ENCODE measurements at regions not wholly inside any gene's neighbourhood (a gene's known extent, or its start where the extent isn't known, plus 50 kb on each side); places are given as distances from the start of the nearest gene placed in this dataset.

- TF ChIP-seq CTCF (IDR thresholded peaks at IDR 0.05; ENCODE audit: unreplicated experiment), result no peak
- Mint-ChIP-seq H3K36me3 (ENCODE audit: insufficient read depth, unreplicated experiment) (no peaks in the 10 kb centered on the region), H3K27ac (ENCODE audit: low read depth, unreplicated experiment) (no peak overlapping the region), H3K4me3 (ENCODE audit: unreplicated experiment) (no peak overlapping the region), H3K4me1 (ENCODE audit: insufficient read depth, unreplicated experiment) (peaks cover 2% of the 10 kb centered on the region), H3K9me3 (ENCODE audit: unreplicated experiment) (no peaks in the 10 kb centered on the region), H3K27me3 (ENCODE audit: insufficient read depth, unreplicated experiment) (no peaks in the 10 kb centered on the region)
- ChIA-PET POLR2A (no interaction called here), CTCF (no interaction called here)
- no peak for DNase-seq (ENCODE audit: unreplicated experiment)
- BruUV-seq (replicated peaks), result no TSS peak
- intact Hi-C loops (cut with micrococcal nuclease), result no loop called here
These were observed 75.5 kb downstream of the CCR1 start for GRCh38 chr3:46132565-46132964.

- no peaks in the 10 kb centered on the region for H3K9me3 Mint-ChIP-seq (ENCODE audit: unreplicated experiment)
- no peak overlapping the region for H3K4me3 Mint-ChIP-seq (ENCODE audit: unreplicated experiment)
- no peaks in the 10 kb centered on the region for H3K36me3 Mint-ChIP-seq (ENCODE audit: insufficient read depth, unreplicated experiment)
- CTCF ChIA-PET, result interaction anchor here (0.7 kb wide), 1 partner anchor 243 kb away, joined by 4 read pairs; no protein-coding TSS in a partner anchor
- no peak for TF ChIP-seq CTCF (IDR thresholded peaks at IDR 0.05; ENCODE audit: unreplicated experiment)
- POLR2A ChIA-PET, result no interaction called here
- intact Hi-C loops (cut with micrococcal nuclease), result no loop called here
- no peak for DNase-seq (ENCODE audit: unreplicated experiment)
- H3K4me1 Mint-ChIP-seq (ENCODE audit: insufficient read depth, unreplicated experiment), result peaks cover 7% of the 10 kb centered on the region
- no peak overlapping the region for H3K27ac Mint-ChIP-seq (ENCODE audit: low read depth, unreplicated experiment)
- BruUV-seq (replicated peaks), result no TSS peak
- no peaks in the 10 kb centered on the region for H3K27me3 Mint-ChIP-seq (ENCODE audit: insufficient read depth, unreplicated experiment)
These were observed 76.1 kb downstream of the CCR1 start for GRCh38 chr3:46131884-46132450.

DNA sequence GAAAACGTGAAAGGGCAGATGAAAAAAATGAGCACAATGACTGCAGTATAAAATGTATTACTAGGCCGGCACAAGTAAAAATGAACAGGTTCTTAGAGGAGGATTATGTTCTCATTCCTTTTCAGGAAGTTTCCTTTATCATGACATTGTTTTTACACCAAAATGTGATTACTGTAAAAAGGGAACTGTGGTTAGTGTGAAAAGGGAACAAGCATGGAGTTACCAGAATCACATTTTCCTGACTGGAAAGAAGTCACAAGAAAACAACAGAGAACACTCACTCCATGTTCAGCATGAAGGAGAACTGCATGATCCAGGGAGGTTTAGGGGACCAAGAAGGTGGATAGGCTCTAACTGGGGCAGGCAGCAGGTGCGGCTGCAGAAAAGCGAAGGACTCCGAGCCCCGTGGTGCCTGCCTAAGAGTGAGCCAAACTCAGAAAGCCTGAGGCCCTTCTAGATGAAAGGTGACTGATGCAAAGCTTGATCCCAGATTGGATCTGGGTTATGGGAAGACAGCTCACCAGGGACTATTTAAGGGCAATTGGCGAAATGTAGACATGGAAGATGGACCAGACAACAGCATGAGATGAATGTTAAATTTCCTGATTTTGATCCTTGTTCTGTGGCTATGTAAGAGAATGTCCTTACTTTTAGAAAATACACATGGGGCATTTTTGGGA is 77.3 kb downstream of the CCR1 start:
- intact Hi-C loops (cut with micrococcal nuclease), result no loop called here
- BruUV-seq (replicated peaks), result no TSS peak

More for the DNA sequence above, 77.3 kb downstream of the CCR1 start:
- H3K27me3 Mint-ChIP-seq (ENCODE audit: insufficient read depth, unreplicated experiment), result no peaks in the 10 kb centered on the region
- no peaks in the 10 kb centered on the region for H3K36me3 Mint-ChIP-seq (ENCODE audit: insufficient read depth, unreplicated experiment)
- ChIA-PET CTCF (no interaction called here), POLR2A (no interaction called here)
- no peak for DNase-seq (ENCODE audit: unreplicated experiment)
- H3K27ac Mint-ChIP-seq (ENCODE audit: low read depth, unreplicated experiment), result no peak overlapping the region
- H3K4me3 Mint-ChIP-seq (ENCODE audit: unreplicated experiment), result no peak overlapping the region
- no peaks in the 10 kb centered on the region for H3K9me3 Mint-ChIP-seq (ENCODE audit: unreplicated experiment)
- TF ChIP-seq CTCF (IDR thresholded peaks at IDR 0.05; ENCODE audit: unreplicated experiment), result no peak
- peaks cover 7% of the 10 kb centered on the region for H3K4me1 Mint-ChIP-seq (ENCODE audit: insufficient read depth, unreplicated experiment)

Measured in MCF 10A (cell line).